Activated CD4-positive, alpha-beta T cell treated with anti-CD3 and anti-CD28 coated beads, Interleukin-2, amount 50 U/mL, for 16 hours (primary cell): ENCODE measurements at regions not wholly inside any gene's neighbourhood (a gene's known extent, or its start where the extent isn't known, plus 50 kb on each side); places are given as distances from the start of the nearest gene placed in this dataset.
"Not testable (repeated sequence)": the region's sequence is repeated elsewhere in the genome, so short reads cannot be mapped to it uniquely, and the experiment has no call there.

Experiments used
- DNase-seq: peaks from one replicate; pipeline ENCODE4 v3.0.0-alpha.2; 2020

- no peak for DNase-seq
Measured at GRCh38 chr16:7914748-7915147, 582.1 kb downstream of the RBFOX1 start.

- no peak for DNase-seq
Measured at GRCh38 chr16:7912132-7912531, 579.5 kb downstream of the RBFOX1 start.

- DNase-seq = no peak
Measured at GRCh38 chr16:7910116-7910515, 577.5 kb downstream of the RBFOX1 start.

GRCh38 chr16:7888411-7888810, 555.8 kb downstream of the RBFOX1 start:
- no peak for DNase-seq

GRCh38 chr16:7887316-7887715, 554.7 kb downstream of the RBFOX1 start:
- no peak for DNase-seq

GRCh38 chr16:7871979-7872378, 539.3 kb downstream of the RBFOX1 start:
- DNase-seq = no peak

- DNase-seq = no peak
Measured at GRCh38 chr16:7871371-7871770, 538.7 kb downstream of the RBFOX1 start.

GRCh38 chr16:7867831-7868230, 535.2 kb downstream of the RBFOX1 start:
- no peak for DNase-seq

GRCh38 chr16:7866144-7866543, 533.5 kb downstream of the RBFOX1 start:
- no peak for DNase-seq

- not testable (repeated sequence) for DNase-seq
Measured at GRCh38 chr16:7865393-7865792, 532.7 kb downstream of the RBFOX1 start.

- no peak for DNase-seq
Measured at GRCh38 chr16:7861891-7862582, 529.4 kb downstream of the RBFOX1 start.

GRCh38 chr16:7853197-7853596, 520.6 kb downstream of the RBFOX1 start:
- no peak for DNase-seq

GRCh38 chr16:7849841-7850240, 517.2 kb downstream of the RBFOX1 start:
- DNase-seq = no peak

GRCh38 chr16:7843261-7843660, 510.6 kb downstream of the RBFOX1 start:
- no peak for DNase-seq

- no peak for DNase-seq
Measured at GRCh38 chr16:7839568-7839967, 506.9 kb downstream of the RBFOX1 start.

GRCh38 chr16:7834771-7835431, 502.3 kb downstream of the RBFOX1 start:
- DNase-seq = no peak

- DNase-seq = no peak
Measured at GRCh38 chr16:7820816-7821215, 488.2 kb downstream of the RBFOX1 start.

GRCh38 chr16:7805686-7806396, 473.2 kb downstream of the RBFOX1 start:
- DNase-seq = no peak

GRCh38 chr16:7804635-7805195, 472.1 kb downstream of the RBFOX1 start:
- DNase-seq = no peak

GRCh38 chr16:7792346-7792745, 459.7 kb downstream of the RBFOX1 start:
- DNase-seq = no peak

- DNase-seq = no peak
Measured at GRCh38 chr16:7791028-7791590, 458.5 kb downstream of the RBFOX1 start.

GRCh38 chr16:7775072-7775488, 442.4 kb downstream of the RBFOX1 start:
- no peak for DNase-seq

- DNase-seq = no peak
Measured at GRCh38 chr16:7772722-7773121, 440.1 kb downstream of the RBFOX1 start.
